GM21528 (cell line): ENCODE measurements at regions not wholly inside any gene's neighbourhood (a gene's known extent, or its start where the extent isn't known, plus 50 kb on each side); places are given as distances from the start of the nearest gene placed in this dataset.

Experiments used
- ATAC-seq: cut with Tn5 transposase; IDR thresholded peaks from one replicate; pipeline ENCODE4 v1.9.1; 2021; ENCODE audit warnings: mild to moderate bottlenecking, moderate library complexity; ENCODE audit not compliant: unreplicated experiment, low FRiP score

GRCh38 chr5:160508780-160509361 lies 87.2 kb downstream of the PTTG1 start:
- ATAC-seq: peak; percentile 79

- no peak for ATAC-seq
Measured at GRCh38 chr5:160511280-160511929, 89.8 kb downstream of the PTTG1 start.
